H1 (cell line): ENCODE measurements at regions not wholly inside any gene's neighbourhood (a gene's known extent, or its start where the extent isn't known, plus 50 kb on each side); places are given as distances from the start of the nearest gene placed in this dataset.

Source experiments
- CTCF ChIA-PET: fragments of 300-600 bp; sonication (Branson Sonifier 250); formaldehyde crosslinking; loops from one replicate; lab custom pipeline; 2021; ENCODE audit not compliant: partially characterized antibody; lab: Charles Lee
- POLR2A ChIA-PET: fragments of 300-600 bp; sonication (Branson Sonifier 250); formaldehyde crosslinking; loops from one replicate; lab custom pipeline; 2021; ENCODE audit warnings: inconsistent platforms; ENCODE audit not compliant: partially characterized antibody; lab: Charles Lee
- DNase-seq, 2 experiments: peaks; one replicate each; pipeline versions ENCODE4 v3.0.0 to v3.0.0-alpha.2; 2010 to 2022; ENCODE audit warnings: low spot score in 2 of 2, low read depth in 1 of 2, mixed read lengths in 1 of 2
- FAIRE-seq: peaks from 2 replicates; lab custom pipeline; 2011; peaks lifted over from hg19 to GRCh38; lab: Jason Lieb, UNC
- H2AFZ ChIP-seq: 2 replicates; pipeline ENCODE4 v1.8.1; 2012; ENCODE audit warnings: low read length, inconsistent platforms
- H2AK5ac ChIP-seq: 2 replicates; pipeline ENCODE4 v1.6.1; 2013; ENCODE audit warnings: low read depth, low read length
- H2BK120ac ChIP-seq: replicated peaks from 2 replicates; pipeline ENCODE3; 2013; ENCODE audit warnings: low read depth, low read length, inconsistent platforms
- H2BK12ac ChIP-seq: 2 replicates; pipeline ENCODE4 v1.6.1; 2013; ENCODE audit warnings: low read depth, low read length
- H2BK15ac ChIP-seq: 2 replicates; pipeline ENCODE4 v1.6.1; 2013; ENCODE audit warnings: low read length
- H2BK20ac ChIP-seq: 2 replicates; pipeline ENCODE4 v1.6.1; 2013; ENCODE audit warnings: low read length
- H2BK5ac ChIP-seq: 2 replicates; pipeline ENCODE4 v1.6.1; 2013; ENCODE audit warnings: low read depth, low read length
- H3K14ac ChIP-seq: 2 replicates; pipeline ENCODE4 v1.6.1; 2013; ENCODE audit warnings: inconsistent platforms; ENCODE audit not compliant: insufficient read length
- H3K18ac ChIP-seq: 2 replicates; pipeline ENCODE4 v1.6.1; 2013; ENCODE audit warnings: low read length; ENCODE audit errors: extremely low read depth
- H3K23ac ChIP-seq: 2 replicates; pipeline ENCODE4 v1.6.1; 2013; ENCODE audit warnings: inconsistent platforms; ENCODE audit not compliant: insufficient read length
- H3K23me2 ChIP-seq: 2 replicates; pipeline ENCODE4 v1.6.1; 2013; ENCODE audit warnings: low read depth, low read length
- H3K27ac ChIP-seq: 2 replicates; pipeline ENCODE4 v1.6.1; 2011; ENCODE audit warnings: low read depth, low read length, inconsistent platforms
- H3K27me3 ChIP-seq, 4 experiments: replicated peaks in 1 of 4; 1 replicate in 1 of 4; 2 replicates in 3 of 4; pipeline versions ENCODE4 v1.6.1 to v1.8.1; 2011 to 2013; ENCODE audit warnings: low read length in 3 of 4, mild to moderate bottlenecking in 3 of 4, inconsistent platforms in 2 of 4, mixed read lengths in 2 of 4, moderate library complexity in 1 of 4; ENCODE audit not compliant: control insufficient read depth in 3 of 4, insufficient read depth in 3 of 4; ENCODE audit errors: extremely low read depth in 1 of 4
- H3K36me3 ChIP-seq, 4 experiments: 2 replicates each; pipeline versions ENCODE4 v1.6.1 to v1.8.1; 2011 to 2013; ENCODE audit warnings: mild to moderate bottlenecking in 4 of 4, low read length in 3 of 4, moderate library complexity in 2 of 4, control low read depth in 1 of 4, inconsistent platforms in 1 of 4; ENCODE audit not compliant: insufficient read depth in 4 of 4, control insufficient read depth in 2 of 4
- H3K4ac ChIP-seq: replicated peaks from 2 replicates; pipeline ENCODE3; 2013; ENCODE audit warnings: low read length, low read depth, mixed read lengths, inconsistent platforms; ENCODE audit not compliant: insufficient read length
- H3K4me1 ChIP-seq, 4 experiments: replicated peaks in 1 of 4; 1 replicate in 1 of 4; 2 replicates in 3 of 4; pipeline versions ENCODE4 v1.6.1 to v1.8.1; 2011 to 2013; ENCODE audit warnings: low read length in 3 of 4, inconsistent platforms in 2 of 4, mixed read lengths in 1 of 4; ENCODE audit not compliant: insufficient read depth in 4 of 4, control insufficient read depth in 3 of 4
- H3K4me2 ChIP-seq, 2 experiments: 2 replicates each; pipeline versions ENCODE4 v1.6.1 to v1.8.1; 2011 to 2013; ENCODE audit warnings: low read depth in 2 of 2, low read length in 2 of 2, control low read depth in 1 of 2, inconsistent platforms in 1 of 2, mild to moderate bottlenecking in 1 of 2; ENCODE audit not compliant: insufficient read depth in 1 of 2
- H3K4me3 ChIP-seq, 4 experiments: fragments of 200-600, 300-600 bp in 1 of 4; sonication (generic), shearing (Covaris generic), sonication (Bioruptor Twin) in 1 of 4; 2 replicates each; pipeline versions ENCODE4 v1.5.1 to v1.8.1; 2011 to 2016; ENCODE audit warnings: low read length in 4 of 4, low read depth in 3 of 4, control low read depth in 2 of 4, inconsistent platforms in 2 of 4, mild to moderate bottlenecking in 2 of 4, mixed read lengths in 1 of 4, moderate library complexity in 1 of 4; ENCODE audit not compliant: insufficient read depth in 2 of 4; ENCODE audit errors: extremely low read depth in 1 of 4
- H3K56ac ChIP-seq: replicated peaks from 2 replicates; pipeline ENCODE3; 2013; ENCODE audit warnings: low read depth, mild to moderate bottlenecking, mixed read lengths, low read length, inconsistent platforms; ENCODE audit not compliant: insufficient read length
- H3K79me1 ChIP-seq: 2 replicates; pipeline ENCODE4 v1.6.1; 2013; ENCODE audit warnings: low read depth, low read length, control low read depth
- H3K79me2 ChIP-seq, 2 experiments: 2 replicates each; pipeline versions ENCODE4 v1.6.1 to v1.8.1; 2012 to 2013; ENCODE audit warnings: low read length in 2 of 2, mild to moderate bottlenecking in 2 of 2, inconsistent platforms in 1 of 2; ENCODE audit not compliant: insufficient read depth in 2 of 2, control insufficient read depth in 1 of 2
- H3K9ac ChIP-seq, 4 experiments: replicated peaks in 1 of 4; 1 replicate in 1 of 4; 2 replicates in 3 of 4; pipeline versions ENCODE4 v1.6.1 to v1.8.1; 2011 to 2013; ENCODE audit warnings: low read depth in 3 of 4, low read length in 3 of 4, control low read depth in 2 of 4, mild to moderate bottlenecking in 2 of 4, moderate library complexity in 2 of 4, inconsistent platforms in 1 of 4; ENCODE audit errors: extremely low read depth in 1 of 4
- H3K9me3 ChIP-seq, 2 experiments: 2 replicates each; pipeline versions ENCODE4 v1.6.1 to v1.8.1; 2012 to 2013; ENCODE audit warnings: mild to moderate bottlenecking in 2 of 2, moderate library complexity in 2 of 2, control low read depth in 1 of 2, inconsistent platforms in 1 of 2, low read depth in 1 of 2, low read length in 1 of 2, mixed read lengths in 1 of 2; ENCODE audit not compliant: insufficient read depth in 2 of 2
- H4K20me1 ChIP-seq, 2 experiments: replicated peaks in 1 of 2; 2 replicates each; pipeline versions ENCODE3 to v1.8.1; 2011 to 2013; ENCODE audit warnings: inconsistent platforms in 2 of 2, low read length in 2 of 2, mild to moderate bottlenecking in 1 of 2; ENCODE audit not compliant: insufficient read depth in 2 of 2, control insufficient read depth in 1 of 2
- H4K5ac ChIP-seq: 2 replicates; pipeline ENCODE4 v1.6.1; 2013; ENCODE audit warnings: low read length, low read depth, mixed read lengths, inconsistent platforms; ENCODE audit not compliant: insufficient read length
- H4K8ac ChIP-seq: 2 replicates; pipeline ENCODE4 v1.8.0; 2013; ENCODE audit warnings: mild to moderate bottlenecking, moderate library complexity, low read length, inconsistent platforms; ENCODE audit not compliant: insufficient read depth; ENCODE audit errors: extremely low read depth
- H4K91ac ChIP-seq: replicated peaks from 2 replicates; pipeline ENCODE3; 2013; ENCODE audit warnings: low read length, mixed read lengths, inconsistent platforms; ENCODE audit not compliant: insufficient read length
- TAF7 ChIP-seq: optimal IDR thresholded peaks from 2 replicates; pipeline ENCODE3; 2011; ENCODE audit warnings: low read depth, mild to moderate bottlenecking, inconsistent platforms, low read length, moderate library complexity, borderline replicate concordance
- WGBS, 2 experiments: shearing (Covaris generic) in 1 of 2; methylation state at CpG; one replicate each; pipeline versions ENCODE4 v1.1.6 to v1.1.7; 2013 to 2015; ENCODE audit warnings: low lambda C conversion rate in 2 of 2, mixed read lengths in 2 of 2, inconsistent platforms in 1 of 2, low coverage in 1 of 2, missing lambda C conversion rate in 1 of 2; ENCODE audit not compliant: insufficient replicate concordance in 2 of 2, insufficient coverage in 1 of 2, insufficient read length in 1 of 2; ENCODE audit errors: extremely low coverage in 1 of 2, missing lambda C conversion rate in 1 of 2; 5-methylcytosine and 5-hydroxymethylcytosine counted together

DNA sequence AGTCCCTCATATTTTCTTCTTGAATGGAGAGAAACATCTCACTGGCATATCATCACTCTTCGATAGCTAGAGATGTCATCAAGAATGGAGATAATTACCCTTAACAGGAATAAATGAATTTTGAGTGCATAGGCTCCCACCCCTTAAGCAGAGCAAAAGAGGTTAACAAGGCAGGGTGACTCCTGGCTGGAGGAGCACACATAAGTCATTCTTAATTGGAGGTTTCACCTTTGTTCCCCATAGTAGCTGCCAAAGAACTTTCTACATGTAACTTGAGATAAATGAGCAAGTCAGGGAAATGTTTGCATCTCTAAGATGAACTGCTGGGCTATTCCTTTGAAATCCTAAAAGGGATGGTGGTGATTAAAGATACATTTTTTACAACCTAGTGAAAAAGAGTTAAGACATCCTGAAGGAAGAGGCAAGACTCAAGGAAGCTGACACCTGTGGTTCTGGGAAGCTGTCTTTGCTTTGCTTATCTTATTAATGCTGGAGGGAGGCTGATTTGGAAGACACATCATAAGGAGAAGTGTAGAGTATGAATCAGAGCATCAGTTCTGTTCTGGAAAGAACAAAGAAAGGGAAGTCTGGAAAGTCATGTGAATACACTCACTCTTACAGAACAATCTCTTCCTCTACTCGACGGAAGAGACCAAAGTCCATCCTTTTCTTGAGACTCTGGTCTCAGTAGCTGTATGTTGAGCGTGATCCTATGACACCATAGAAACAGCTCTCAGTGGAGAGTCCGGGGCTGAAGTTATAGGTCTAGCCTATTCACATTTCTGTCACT lies 326.3 kb downstream of the OSTF1 start:
- Histone ChIP-seq H3K9ac (no peak overlapping the region), H3K18ac (no peak overlapping the region), H3K27me3 (no peaks in the 10 kb centered on the region), H3K23ac (no peak overlapping the region), H3K36me3 (no peaks in the 10 kb centered on the region), H2BK12ac (no peak overlapping the region), H3K79me2 (no peaks in the 10 kb centered on the region), H4K91ac (peak overlapping the region; percentile 34), H4K20me1 (no peaks in the 10 kb centered on the region), H3K4me1 (peaks cover 0 to 4% (median 2%) of the 10 kb centered on the region in 4 experiments; a peak in 2 of 7 replicates)
- 89% methylated on average over 5 of the region's 5 CpGs; no CpG with 5 or more reads in 1 of the 2 experiments for WGBS, 2 experiments
- CTCF ChIA-PET = interaction anchor here (1.4 kb wide), 1 partner anchor 9 kb away, joined by 4 read pairs; no protein-coding TSS in a partner anchor
- no peak for TF ChIP-seq TAF7
- TF ChIP-seq, all 59 proteins: peak for 0
- no peak overlapping the region for H4K5ac ChIP-seq
- H3K4me2 ChIP-seq = no peak overlapping the region
- peak overlapping the region; percentile 52; the same call in 1 of the 2 replicates for H2BK20ac ChIP-seq
- H3K4me3 ChIP-seq = no peak overlapping the region
- H2BK120ac ChIP-seq = no peak overlapping the region
- no peak overlapping the region for H2BK15ac ChIP-seq
- no peak overlapping the region for H3K4ac ChIP-seq
- DNase-seq (no peak), FAIRE-seq (no peak)
- H3K79me1 ChIP-seq = no peaks in the 10 kb centered on the region
- H2BK5ac ChIP-seq = no peak overlapping the region
- no peak overlapping the region for H3K56ac ChIP-seq
- 0 out of 4 replicates have a peak, but pooled peaks cover 0 to 2% of the 10 kb centered on the region in 2 experiments for H3K9me3 ChIP-seq
- no peak overlapping the region for H4K8ac ChIP-seq
- H3K14ac ChIP-seq = no peak overlapping the region
- no peak overlapping the region for H3K27ac ChIP-seq
- peak overlapping the region; percentile 7; the same call in 1 of the 2 replicates for H2AFZ ChIP-seq
- no peaks in the 10 kb centered on the region for H3K23me2 ChIP-seq
- POLR2A ChIA-PET = no interaction called here
- no peak overlapping the region for H2AK5ac ChIP-seq
